ENCODE measurements at regions not wholly inside any gene's neighbourhood (a gene's known extent, or its start where the extent isn't known, plus 50 kb on each side); places are given as distances from the start of the nearest gene placed in this dataset.

GRCh38 chr16:63983401-63983800 lies 1138.5 kb downstream of the CDH11 start:
- no peaks in the 10 kb centered on the region for H3K36me3 Mint-ChIP-seq (ENCODE audit: unreplicated experiment)
- DNase-seq (ENCODE audit: extremely low spot score, unreplicated experiment) = no peak
- H3K4me1 Mint-ChIP-seq (ENCODE audit: unreplicated experiment) = no peaks in the 10 kb centered on the region
- H3K4me3 Mint-ChIP-seq (ENCODE audit: unreplicated experiment) = no peak overlapping the region
- TF ChIP-seq CTCF (IDR thresholded peaks at IDR 0.05) = no peak
- peaks cover 21% of the 10 kb centered on the region for H3K27me3 Mint-ChIP-seq (ENCODE audit: unreplicated experiment)
- no peaks in the 10 kb centered on the region for H3K9me3 Mint-ChIP-seq (ENCODE audit: unreplicated experiment)
- no peak overlapping the region for H3K27ac Mint-ChIP-seq (ENCODE audit: unreplicated experiment)

GRCh38 chr16:63982741-63983140 lies 1139.1 kb downstream of the CDH11 start:
- no peak overlapping the region for H3K4me3 Mint-ChIP-seq (ENCODE audit: unreplicated experiment)
- DNase-seq (ENCODE audit: extremely low spot score, unreplicated experiment) = no peak
- TF ChIP-seq CTCF (IDR thresholded peaks at IDR 0.05) = no peak
- no peaks in the 10 kb centered on the region for H3K36me3 Mint-ChIP-seq (ENCODE audit: unreplicated experiment)
- no peaks in the 10 kb centered on the region for H3K4me1 Mint-ChIP-seq (ENCODE audit: unreplicated experiment)
- no peaks in the 10 kb centered on the region for H3K9me3 Mint-ChIP-seq (ENCODE audit: unreplicated experiment)
- peaks cover 25% of the 10 kb centered on the region for H3K27me3 Mint-ChIP-seq (ENCODE audit: unreplicated experiment)
- no peak overlapping the region for H3K27ac Mint-ChIP-seq (ENCODE audit: unreplicated experiment)

- no peak for TF ChIP-seq CTCF (IDR thresholded peaks at IDR 0.05)
- H3K9me3 Mint-ChIP-seq (ENCODE audit: unreplicated experiment) = no peaks in the 10 kb centered on the region
- no peaks in the 10 kb centered on the region for H3K4me1 Mint-ChIP-seq (ENCODE audit: unreplicated experiment)
- DNase-seq (ENCODE audit: extremely low spot score, unreplicated experiment) = no peak
- H3K27ac Mint-ChIP-seq (ENCODE audit: unreplicated experiment) = no peak overlapping the region
- no peak overlapping the region for H3K4me3 Mint-ChIP-seq (ENCODE audit: unreplicated experiment)
- H3K36me3 Mint-ChIP-seq (ENCODE audit: unreplicated experiment) = no peaks in the 10 kb centered on the region
- peaks cover 25% of the 10 kb centered on the region for H3K27me3 Mint-ChIP-seq (ENCODE audit: unreplicated experiment)
Measured at GRCh38 chr16:63982110-63982509, 1139.8 kb downstream of the CDH11 start.

GRCh38 chr16:63981639-63982038 lies 1140.2 kb downstream of the CDH11 start:
- H3K4me3 Mint-ChIP-seq (ENCODE audit: unreplicated experiment) = no peak overlapping the region
- H3K27ac Mint-ChIP-seq (ENCODE audit: unreplicated experiment) = no peak overlapping the region
- no peak for TF ChIP-seq CTCF (IDR thresholded peaks at IDR 0.05)
- H3K27me3 Mint-ChIP-seq (ENCODE audit: unreplicated experiment) = peaks cover 22% of the 10 kb centered on the region
- DNase-seq (ENCODE audit: extremely low spot score, unreplicated experiment) = no peak
- no peaks in the 10 kb centered on the region for H3K4me1 Mint-ChIP-seq (ENCODE audit: unreplicated experiment)
- H3K9me3 Mint-ChIP-seq (ENCODE audit: unreplicated experiment) = no peaks in the 10 kb centered on the region
- no peaks in the 10 kb centered on the region for H3K36me3 Mint-ChIP-seq (ENCODE audit: unreplicated experiment)

GRCh38 chr16:63980763-63981162 lies 1141.1 kb downstream of the CDH11 start:
- TF ChIP-seq CTCF (IDR thresholded peaks at IDR 0.05) = no peak
- no peaks in the 10 kb centered on the region for H3K36me3 Mint-ChIP-seq (ENCODE audit: unreplicated experiment)
- peaks cover 29% of the 10 kb centered on the region for H3K27me3 Mint-ChIP-seq (ENCODE audit: unreplicated experiment)
- no peaks in the 10 kb centered on the region for H3K4me1 Mint-ChIP-seq (ENCODE audit: unreplicated experiment)
- DNase-seq (ENCODE audit: extremely low spot score, unreplicated experiment) = no peak
- H3K4me3 Mint-ChIP-seq (ENCODE audit: unreplicated experiment) = no peak overlapping the region
- H3K27ac Mint-ChIP-seq (ENCODE audit: unreplicated experiment) = no peak overlapping the region
- H3K9me3 Mint-ChIP-seq (ENCODE audit: unreplicated experiment) = no peaks in the 10 kb centered on the region
